ENCODE measurements at regions not wholly inside any gene's neighbourhood (a gene's known extent, or its start where the extent isn't known, plus 50 kb on each side); places are given as distances from the start of the nearest gene placed in this dataset.

DNA sequence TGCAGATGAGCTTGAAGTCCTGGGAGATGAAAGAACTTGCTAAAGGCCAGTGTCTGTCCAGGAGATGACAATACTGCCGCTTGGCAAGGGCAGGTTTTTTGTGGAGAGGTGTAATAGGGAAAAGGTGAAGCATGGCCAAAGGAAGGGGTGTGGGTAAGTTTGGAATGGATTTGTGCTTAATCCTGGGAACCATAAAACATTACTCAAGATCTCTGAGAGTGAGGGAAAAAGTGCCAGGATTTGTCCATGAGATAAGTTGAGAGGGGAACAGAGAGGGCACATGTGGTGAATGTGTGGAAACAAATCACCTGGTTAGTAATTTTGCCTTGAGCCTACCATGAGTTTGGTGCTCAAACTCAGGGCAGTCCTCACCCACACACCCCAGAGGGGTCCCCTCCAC lies 108.8 kb upstream of the CD180 start:
- TF ChIP-seq, protein P1, sequence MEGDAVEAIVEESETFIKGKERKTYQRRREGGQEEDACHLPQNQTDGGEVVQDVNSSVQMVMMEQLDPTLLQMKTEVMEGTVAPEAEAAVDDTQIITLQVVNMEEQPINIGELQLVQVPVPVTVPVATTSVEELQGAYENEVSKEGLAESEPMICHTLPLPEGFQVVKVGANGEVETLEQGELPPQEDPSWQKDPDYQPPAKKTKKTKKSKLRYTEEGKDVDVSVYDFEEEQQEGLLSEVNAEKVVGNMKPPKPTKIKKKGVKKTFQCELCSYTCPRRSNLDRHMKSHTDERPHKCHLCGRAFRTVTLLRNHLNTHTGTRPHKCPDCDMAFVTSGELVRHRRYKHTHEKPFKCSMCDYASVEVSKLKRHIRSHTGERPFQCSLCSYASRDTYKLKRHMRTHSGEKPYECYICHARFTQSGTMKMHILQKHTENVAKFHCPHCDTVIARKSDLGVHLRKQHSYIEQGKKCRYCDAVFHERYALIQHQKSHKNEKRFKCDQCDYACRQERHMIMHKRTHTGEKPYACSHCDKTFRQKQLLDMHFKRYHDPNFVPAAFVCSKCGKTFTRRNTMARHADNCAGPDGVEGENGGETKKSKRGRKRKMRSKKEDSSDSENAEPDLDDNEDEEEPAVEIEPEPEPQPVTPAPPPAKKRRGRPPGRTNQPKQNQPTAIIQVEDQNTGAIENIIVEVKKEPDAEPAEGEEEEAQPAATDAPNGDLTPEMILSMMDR (optimal IDR thresholded peaks at IDR 0.05 in 1 of 3, IDR thresholded peaks at IDR 0.05 in 1 of 3, conservative IDR thresholded peaks at IDR 0.05 in 1 of 3; ENCODE audit: extremely low read depth in 1 of 3, insufficient read depth in 2 of 3, low read length in 3 of 3), result no peak
- no peak for TF ChIP-seq EZH2 (IDR thresholded peaks at IDR 0.05; ENCODE audit: low read length)
